GM18505 (cell line): ENCODE measurements at regions not wholly inside any gene's neighbourhood (a gene's known extent, or its start where the extent isn't known, plus 50 kb on each side); places are given as distances from the start of the nearest gene placed in this dataset.
"Not testable (repeated sequence)": the region's sequence is repeated elsewhere in the genome, so short reads cannot be mapped to it uniquely, and the experiment has no call there.

Experiments used
- ATAC-seq: cut with Tn5 transposase; IDR thresholded peaks from one replicate; pipeline ENCODE4 v1.9.1; 2021; ENCODE audit not compliant: unreplicated experiment
- POLR2A ChIP-seq: IDR thresholded peaks from 4 replicates; pipeline ENCODE4 v1.6.1; 2011; ENCODE audit warnings: borderline replicate concordance; ENCODE audit not compliant: insufficient read depth, insufficient read length; ENCODE audit errors: extremely low read depth

DNA sequence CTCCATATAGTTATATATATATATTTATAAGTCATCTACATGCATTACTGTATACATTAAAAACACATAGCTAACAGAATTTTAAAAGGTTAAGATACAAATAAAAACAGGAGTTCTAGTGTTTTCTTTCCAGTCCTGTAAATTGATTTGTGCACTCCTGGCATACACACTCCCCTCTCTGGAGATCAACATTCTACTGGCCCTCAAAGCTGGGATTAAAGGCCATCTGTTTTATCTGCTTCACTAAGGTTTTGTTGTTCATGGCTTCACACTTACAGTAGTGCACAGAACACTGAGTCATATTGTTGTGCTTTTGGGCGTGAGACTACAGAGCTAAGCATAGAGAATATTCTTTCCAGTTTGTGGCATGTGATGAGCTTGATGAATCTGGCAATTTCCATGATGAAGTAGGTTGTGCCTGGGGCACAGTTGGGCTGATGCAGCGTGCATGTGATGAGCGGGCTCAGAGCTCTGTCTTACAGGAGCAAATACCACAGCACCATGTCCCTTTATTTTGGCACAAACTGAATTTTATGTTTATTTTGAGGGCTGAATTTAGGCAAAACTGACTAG lies 98.2 kb downstream of the TAF11L14 start:
- no peak for ATAC-seq
- no peak for TF ChIP-seq POLR2A

- TF ChIP-seq POLR2A = no peak
- ATAC-seq = no peak
Measured at GRCh38 chr5:17734011-17734410, 99.8 kb downstream of the TAF11L14 start.

DNA sequence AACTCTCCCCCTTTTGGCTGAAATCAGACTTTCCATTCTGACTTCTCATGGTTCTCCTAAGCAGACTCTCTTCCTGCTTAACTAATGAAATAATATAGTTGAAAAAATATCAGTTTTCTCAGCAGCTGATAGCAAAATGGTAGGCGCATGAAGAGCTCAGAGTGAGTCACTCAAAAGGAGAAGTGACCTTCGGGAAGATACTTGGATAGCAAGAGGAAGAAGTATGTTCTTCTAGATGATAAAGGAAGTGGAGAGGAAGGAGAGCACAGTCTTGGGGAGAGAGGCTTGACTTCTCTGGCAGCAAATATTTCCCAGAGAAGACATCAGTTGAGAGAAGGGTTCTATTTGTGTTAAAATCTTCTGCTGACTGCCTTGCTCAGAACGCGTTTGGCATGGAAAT lies 101.5 kb downstream of the TAF11L14 start:
- no peak for TF ChIP-seq POLR2A
- no peak for ATAC-seq

DNA sequence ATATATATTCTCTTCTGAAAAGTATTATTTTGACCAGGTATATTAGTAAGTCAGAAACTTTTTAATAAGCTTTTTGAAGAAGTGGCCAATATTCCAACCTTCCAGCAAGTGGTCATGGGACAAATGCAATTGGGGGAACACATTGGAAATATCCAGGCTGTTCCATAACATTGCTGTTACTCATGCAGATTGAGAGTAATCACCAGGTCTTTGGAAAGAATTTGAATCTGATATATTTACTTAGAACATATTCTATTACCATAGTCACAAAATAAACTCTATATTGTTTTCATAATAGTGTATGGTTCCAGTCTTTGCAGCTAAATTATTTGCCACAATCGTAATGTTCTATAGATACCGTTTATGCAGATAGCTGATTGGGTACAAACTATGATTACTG lies 102.8 kb downstream of the TAF11L14 start:
- TF ChIP-seq POLR2A = no peak
- ATAC-seq = no peak

DNA sequence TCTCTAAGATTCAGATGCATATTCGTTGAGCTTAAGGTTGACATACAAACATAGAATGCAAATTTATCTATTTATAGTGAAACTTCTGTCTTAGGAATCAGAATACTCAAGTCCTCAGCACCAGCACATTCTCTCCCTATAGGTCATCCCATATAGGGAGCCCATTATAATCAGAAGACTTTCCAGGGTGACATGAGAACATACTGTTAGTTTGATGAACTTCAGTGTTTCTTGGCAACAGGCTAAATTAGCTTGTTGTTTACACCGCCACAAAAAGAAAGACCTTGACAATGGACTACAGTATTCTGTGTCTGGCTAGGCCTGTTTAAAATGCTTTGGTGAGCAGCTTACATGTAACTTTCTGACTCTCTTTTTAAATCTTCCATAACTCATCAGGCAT lies 104.2 kb downstream of the TAF11L14 start:
- ATAC-seq = no peak
- TF ChIP-seq POLR2A = no peak

DNA sequence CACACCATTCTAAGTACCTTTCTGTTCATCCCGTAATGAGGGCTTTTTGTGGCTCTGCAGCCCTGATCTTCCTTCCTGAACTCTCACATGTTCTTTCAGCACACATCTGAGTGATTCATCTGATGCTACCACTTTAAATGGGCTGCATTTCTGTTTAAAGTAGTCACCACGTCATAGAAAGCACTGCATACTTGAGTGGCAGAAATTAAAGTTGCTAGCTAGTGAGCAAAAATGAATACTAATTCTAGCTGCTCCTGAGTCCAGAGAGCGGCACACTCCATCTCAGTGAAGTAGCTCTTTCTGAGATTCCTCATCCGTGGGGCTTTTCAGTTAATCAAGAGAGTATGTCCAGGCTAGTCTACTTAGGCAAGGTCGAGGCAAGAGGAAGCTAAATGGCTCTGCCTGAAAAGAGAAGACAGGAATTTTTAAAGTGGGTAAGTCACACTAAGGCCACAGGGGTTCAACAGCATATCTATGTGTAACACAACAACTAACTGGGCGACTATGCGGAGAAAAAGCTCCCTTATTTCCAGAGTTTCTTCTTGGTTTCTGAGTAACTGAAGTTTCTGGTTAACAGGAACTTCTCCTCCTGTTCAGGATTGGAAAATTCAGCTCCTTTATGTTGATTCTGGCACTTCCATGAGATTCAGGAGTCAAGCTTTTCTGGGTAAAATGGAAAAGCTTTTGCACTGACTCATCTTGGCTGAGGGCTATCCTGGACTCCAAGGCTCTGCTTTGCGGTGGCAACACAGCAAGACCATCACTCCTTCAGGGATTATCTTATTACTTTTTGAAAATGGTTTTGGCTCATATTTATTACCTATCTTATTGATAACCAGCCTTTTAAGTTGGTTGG lies 109.5 kb downstream of the TAF11L14 start:
- no peak for ATAC-seq
- no peak for TF ChIP-seq POLR2A

- no peak for TF ChIP-seq POLR2A
- ATAC-seq = no peak
Measured at GRCh38 chr5:17748201-17748600, 113.9 kb downstream of the TAF11L14 start.

DNA sequence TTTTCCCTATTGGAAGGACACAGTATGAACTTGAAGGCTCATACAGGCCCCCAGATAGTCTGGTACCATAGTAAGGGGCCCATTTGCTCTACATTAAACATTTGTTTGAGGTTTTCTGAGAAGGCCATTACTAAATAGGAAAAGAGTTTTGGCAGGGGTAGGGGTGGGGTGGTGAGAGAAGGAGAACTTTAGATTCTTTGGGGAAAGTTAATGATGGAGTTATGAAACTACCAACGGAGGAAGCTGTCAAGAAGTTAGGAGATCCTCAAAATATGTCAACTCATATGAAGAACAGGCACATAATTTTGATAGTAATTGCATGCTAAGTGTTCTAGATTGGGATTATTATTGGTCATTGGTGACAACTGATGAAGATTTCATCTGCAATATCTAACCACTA lies 114.7 kb downstream of the TAF11L14 start:
- no peak for TF ChIP-seq POLR2A
- ATAC-seq = no peak

GRCh38 chr5:17755406-17755805 lies 121.1 kb downstream of the TAF11L14 start:
- not testable (repeated sequence) for ATAC-seq

DNA sequence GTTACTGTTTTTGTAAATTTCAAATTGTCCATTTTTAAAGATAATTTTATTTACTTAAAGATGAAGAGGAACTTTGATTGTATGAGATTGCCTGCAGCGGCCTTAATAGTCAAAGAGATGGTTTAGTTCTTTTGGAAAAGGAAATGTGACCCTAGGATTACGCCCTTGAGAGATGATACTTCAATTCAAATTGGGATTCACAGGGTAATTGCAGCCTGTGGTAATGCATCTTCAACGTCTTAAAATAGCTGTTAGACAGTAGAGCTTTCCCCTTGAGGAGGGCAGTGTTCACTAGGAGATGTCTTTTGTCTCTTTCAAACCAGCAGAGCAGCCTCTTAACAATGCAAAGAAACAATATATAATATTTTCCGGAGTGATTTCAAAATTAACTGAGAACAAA lies 127.1 kb downstream of the TAF11L14 start:
- ATAC-seq = no peak
- no peak for TF ChIP-seq POLR2A

- no peak for TF ChIP-seq POLR2A
- no peak for ATAC-seq
Measured at GRCh38 chr5:17763301-17763700, 129.0 kb downstream of the TAF11L14 start.

GRCh38 chr5:17766031-17766430 lies 131.8 kb downstream of the TAF11L14 start:
- no peak for ATAC-seq
- no peak for TF ChIP-seq POLR2A

GRCh38 chr5:17769277-17769676 lies 135.0 kb downstream of the TAF11L14 start:
- no peak for ATAC-seq
- no peak for TF ChIP-seq POLR2A

DNA sequence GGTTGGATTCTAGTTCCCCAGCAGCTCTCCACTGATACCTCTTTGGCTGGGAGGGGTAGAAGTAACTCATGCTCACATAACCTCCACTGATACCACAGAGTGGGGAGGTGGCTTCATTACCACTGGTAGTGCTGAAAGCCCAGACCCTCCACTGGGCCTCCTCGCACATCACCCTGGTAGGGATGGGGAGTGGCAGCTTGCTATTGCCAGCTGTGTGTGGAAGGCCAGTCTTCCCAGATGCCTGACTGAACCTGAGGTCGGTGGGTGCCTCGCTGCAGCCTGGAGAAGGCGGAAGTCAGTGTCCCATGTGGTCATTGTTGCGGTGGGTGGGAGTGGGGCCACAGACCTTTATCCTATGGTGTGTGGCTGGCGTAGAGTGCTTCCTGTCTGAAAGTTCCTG lies 138.0 kb downstream of the TAF11L14 start:
- ATAC-seq = no peak
- no peak for TF ChIP-seq POLR2A

DNA sequence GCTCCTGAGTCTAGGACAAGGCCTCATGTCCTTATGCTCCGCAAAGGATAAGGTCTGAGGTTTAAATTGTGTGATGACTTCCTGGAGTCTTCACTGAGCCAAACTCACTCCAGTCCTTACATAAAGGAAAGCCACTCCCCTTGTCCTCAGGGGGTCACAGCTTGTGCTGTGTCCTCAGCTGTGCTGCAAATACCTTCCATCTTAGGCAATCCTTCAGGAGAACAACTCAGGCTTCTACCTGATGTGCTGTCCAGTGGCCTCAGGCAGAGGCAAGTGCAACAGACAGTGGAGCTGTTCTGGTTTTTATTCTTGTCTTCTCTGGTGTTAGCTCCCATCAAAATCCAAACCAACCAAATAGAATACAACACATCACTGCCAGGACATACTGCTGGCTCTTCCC lies 151.5 kb downstream of the TAF11L14 start:
- TF ChIP-seq POLR2A = no peak

GRCh38 chr5:17788351-17788750 lies 154.1 kb downstream of the TAF11L14 start:
- no peak for ATAC-seq
- no peak for TF ChIP-seq POLR2A

More for the DNA sequence above, 151.5 kb downstream of the TAF11L14 start:
- no peak for ATAC-seq
